Caki2 (cell line): ENCODE measurements at regions not wholly inside any gene's neighbourhood (a gene's known extent, or its start where the extent isn't known, plus 50 kb on each side); places are given as distances from the start of the nearest gene placed in this dataset.
A peak's percentile ranks its signal among the peaks of the same experiment; 100 is the strongest.

Experiments
- DNase-seq: peaks from one replicate; pipeline ENCODE4 v3.0.0-alpha.2; 2015; ENCODE audit warnings: low read depth
- in situ Hi-C: cut with HindIII; loops from 2 replicates; pipeline ENCODE4 v1.10.0; 2016; ENCODE audit warnings: low sequenced_read_pairs, low pct_unique_long_range_greater_than_20kb, mixed read lengths

GRCh38 chr5:62126090-62126489 lies 179.9 kb upstream of the KIF2A start:
- DNase-seq, result no peak
- in situ Hi-C loops, result no loop called here

GRCh38 chr5:62127098-62127736 lies 178.8 kb upstream of the KIF2A start:
- in situ Hi-C loops, result no loop called here
- no peak for DNase-seq

GRCh38 chr5:62130107-62130506 lies 175.9 kb upstream of the KIF2A start:
- in situ Hi-C loops, result no loop called here
- DNase-seq, result no peak

DNA sequence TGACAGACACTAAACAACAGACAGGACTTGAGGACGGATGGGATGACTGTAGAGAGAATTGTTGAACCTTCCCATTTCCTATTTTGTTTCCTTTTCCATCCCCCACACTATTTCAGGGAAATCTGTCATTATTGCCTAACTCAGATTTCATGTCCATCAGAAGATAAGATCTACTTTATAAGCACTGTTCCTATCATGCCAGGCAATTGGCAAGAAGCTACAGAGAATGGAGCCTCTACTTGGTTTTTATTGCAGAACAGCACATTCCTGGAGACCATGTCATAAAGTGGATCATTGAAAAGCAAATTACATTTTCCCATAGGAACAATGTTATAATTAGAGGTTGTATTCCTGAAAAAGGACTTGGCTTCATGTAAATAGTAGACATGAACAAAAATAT lies 173.7 kb upstream of the KIF2A start:
- no peak for DNase-seq
- in situ Hi-C loops, result no loop called here

- no peak for DNase-seq
- in situ Hi-C loops, result no loop called here
These were observed 172.6 kb upstream of the KIF2A start for GRCh38 chr5:62133426-62133825.

DNA sequence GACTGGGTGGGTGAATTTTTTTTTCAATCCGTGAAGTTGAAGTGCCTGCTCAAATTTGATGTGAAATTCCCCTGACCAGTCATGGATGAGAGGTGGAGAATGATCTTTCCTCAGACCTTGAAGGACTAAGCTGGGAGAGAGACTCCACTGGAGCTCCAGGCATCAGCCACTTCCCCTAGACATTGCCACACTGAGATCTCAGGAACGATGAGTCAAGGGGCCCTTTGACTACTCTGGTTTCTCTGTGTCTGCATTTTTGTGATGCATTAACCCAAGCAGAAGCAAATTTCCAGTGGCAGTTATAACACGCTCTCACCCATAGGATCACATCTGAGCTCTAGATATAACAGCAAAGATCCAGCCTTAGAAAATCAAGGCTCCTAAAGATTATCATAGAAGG lies 171.2 kb upstream of the KIF2A start:
- no peak for DNase-seq
- in situ Hi-C loops, result no loop called here

DNA sequence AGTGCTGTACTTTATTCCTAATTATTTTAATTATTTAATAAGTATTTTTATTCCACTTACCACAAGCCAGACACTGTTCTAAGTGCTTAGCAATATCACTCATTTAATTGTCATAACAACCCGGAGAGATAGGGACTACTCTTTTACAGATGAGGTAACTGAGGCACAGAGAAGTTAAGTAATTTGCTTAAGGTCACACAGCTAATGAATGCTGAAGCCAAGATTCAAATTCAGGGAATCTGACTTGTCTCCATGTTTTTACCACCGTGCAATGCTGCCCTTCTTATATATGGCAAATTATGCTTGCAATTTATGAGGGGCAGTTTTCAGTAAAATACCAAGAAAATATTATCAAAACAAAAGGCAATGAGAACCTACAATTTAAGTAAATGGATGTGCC lies 168.4 kb upstream of the KIF2A start:
- DNase-seq, result no peak
- in situ Hi-C loops, result no loop called here

DNA sequence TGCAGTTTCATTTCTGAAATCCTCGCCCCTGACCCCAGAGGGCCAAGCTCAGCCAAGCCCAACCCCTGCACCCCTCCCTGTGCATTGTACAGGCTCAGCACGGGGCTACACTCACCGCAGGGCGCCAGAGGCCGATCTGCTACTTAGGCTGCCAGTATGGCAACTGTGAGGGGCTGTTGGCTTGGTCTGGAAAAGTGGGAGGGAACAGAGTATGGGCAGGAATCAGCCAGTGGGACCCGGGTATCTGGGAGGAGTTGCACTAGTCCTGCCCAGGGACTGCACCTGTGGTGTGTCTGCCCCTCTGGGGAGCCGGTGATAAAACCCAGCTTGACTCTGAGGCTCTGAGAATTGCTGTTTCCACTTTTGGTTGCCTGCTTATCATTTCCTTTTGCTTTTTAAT lies 167.4 kb upstream of the KIF2A start:
- no peak for DNase-seq
- in situ Hi-C loops, result no loop called here

DNA sequence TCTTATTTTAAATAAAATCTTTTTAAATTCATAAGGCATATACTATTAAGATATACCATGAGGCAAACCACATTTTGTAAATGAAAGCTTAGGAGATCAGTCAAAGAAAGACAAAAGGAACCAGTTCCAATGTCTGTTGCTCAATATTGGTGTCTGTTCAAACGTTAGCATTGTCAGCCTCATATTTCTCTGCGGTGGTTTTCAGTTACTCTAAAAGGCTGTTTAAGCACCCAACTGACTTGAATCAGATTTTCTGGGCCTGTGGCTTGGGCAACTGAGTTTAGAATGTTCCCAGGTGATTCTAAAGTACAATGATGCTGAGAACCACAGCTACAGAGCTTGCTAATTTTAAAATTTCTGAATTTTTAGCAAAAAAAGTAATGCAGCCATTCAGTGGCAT lies 166.3 kb upstream of the KIF2A start:
- in situ Hi-C loops, result no loop called here
- no peak for DNase-seq

- in situ Hi-C loops, result no loop called here
- DNase-seq, result no peak
These were observed 163.7 kb upstream of the KIF2A start for GRCh38 chr5:62142351-62142750.

- DNase-seq, result peak; percentile 6
- in situ Hi-C loops, result no loop called here
These were observed 162.5 kb upstream of the KIF2A start for GRCh38 chr5:62143268-62144229.

GRCh38 chr5:62144401-62145022 lies 161.5 kb upstream of the KIF2A start:
- no peak for DNase-seq
- in situ Hi-C loops, result no loop called here

GRCh38 chr5:62149879-62150278 lies 156.1 kb upstream of the KIF2A start:
- no peak for DNase-seq
- in situ Hi-C loops, result no loop called here

GRCh38 chr5:62152394-62153087 lies 153.5 kb upstream of the KIF2A start:
- in situ Hi-C loops, result no loop called here
- DNase-seq, result no peak

- in situ Hi-C loops, result no loop called here
- DNase-seq, result no peak
These were observed 151.2 kb upstream of the KIF2A start for GRCh38 chr5:62154758-62155157.

- no peak for DNase-seq
- in situ Hi-C loops, result no loop called here
These were observed 150.0 kb upstream of the KIF2A start for GRCh38 chr5:62155988-62156387.

DNA sequence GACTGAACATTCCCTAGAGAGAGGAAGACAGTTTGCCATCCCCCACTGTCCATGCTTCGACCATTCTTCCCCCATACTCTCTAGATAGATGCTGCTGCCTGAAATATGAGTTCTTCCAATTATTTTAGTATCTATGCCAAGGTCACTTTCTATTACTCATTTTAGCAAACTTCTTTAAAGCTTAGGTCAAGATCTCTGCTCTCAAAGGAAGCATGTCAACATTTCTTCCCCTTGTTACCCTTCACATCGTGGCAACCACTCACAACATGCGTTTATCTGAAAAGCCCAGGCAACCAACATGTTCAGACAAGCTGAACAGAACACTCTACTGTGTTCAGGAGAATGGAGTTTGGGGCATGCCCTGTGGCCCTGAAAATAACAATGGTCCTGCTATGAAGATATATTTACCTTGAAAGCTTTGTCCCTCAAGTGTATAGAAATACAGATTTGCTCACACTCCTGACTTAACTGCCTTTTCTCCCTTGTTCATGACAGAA lies 138.4 kb upstream of the KIF2A start:
- in situ Hi-C loops, result no loop called here
- DNase-seq, result no peak

GRCh38 chr5:62168506-62169281 lies 137.3 kb upstream of the KIF2A start:
- no peak for DNase-seq
- in situ Hi-C loops, result no loop called here
